ENCODE measurements at regions not wholly inside any gene's neighbourhood (a gene's known extent, or its start where the extent isn't known, plus 50 kb on each side); places are given as distances from the start of the nearest gene placed in this dataset.

GRCh38 chr9:72420783-72421182, 55.8 kb upstream of the ZFAND5 start:
- no peak for TF ChIP-seq ZNF558 (tag by site-specific recombination; IDR thresholded peaks at IDR 0.05)
- no peak for TF ChIP-seq RBAK (tag by site-specific recombination; IDR thresholded peaks at IDR 0.05)
- no peak for TF ChIP-seq BCL6B (tag by site-specific recombination; IDR thresholded peaks at IDR 0.05)
- no peak for TF ChIP-seq MZF1 (tag by site-specific recombination; IDR thresholded peaks at IDR 0.05; ENCODE audit: borderline replicate concordance)
- TF ChIP-seq ZNF302 (tag by site-specific recombination; IDR thresholded peaks at IDR 0.05; ENCODE audit: low read depth) = no peak
- TF ChIP-seq ZNF121 (tag by site-specific recombination; IDR thresholded peaks at IDR 0.05) = no peak
- no peak for TF ChIP-seq ZNF654 (tag by site-specific recombination; IDR thresholded peaks at IDR 0.05; ENCODE audit: low read depth)
- TF ChIP-seq KLF10 (tag by site-specific recombination; IDR thresholded peaks at IDR 0.05) = no peak
- no peak for TF ChIP-seq ZNF24 (tag by site-specific recombination; IDR thresholded peaks at IDR 0.05)
- TF ChIP-seq ZNF280C (tag by site-specific recombination; IDR thresholded peaks at IDR 0.05) = no peak
- TF ChIP-seq ZNF248 (tag by site-specific recombination; IDR thresholded peaks at IDR 0.05) = no peak
- TF ChIP-seq ZNF239 (tag by site-specific recombination; IDR thresholded peaks at IDR 0.05) = no peak
- TF ChIP-seq ZNF473 (tag by site-specific recombination; IDR thresholded peaks at IDR 0.05) = no peak
- CTCF ChIA-PET = interaction anchor here (1.1 kb wide), 1 partner anchor 54 kb away, joined by 4 read pairs; no protein-coding TSS in a partner anchor

GRCh38 chr9:72415948-72416347, 50.9 kb upstream of the ZFAND5 start:
- Histone ChIP-seq H3K4me3 (ENCODE audit: low read depth, low read length) (no peak overlapping the region), H3K36me3 (ENCODE audit: control insufficient read depth in 2 of 2, insufficient read depth in 1 of 2, low read length in 2 of 2) (no peaks in the 10 kb centered on the region), H3K27ac (ENCODE audit: extremely low read depth, low read depth, low read length) (no peak overlapping the region), H3K4me1 (ENCODE audit: control insufficient read depth, insufficient read depth, low read length) (no peaks in the 10 kb centered on the region), H3K9me3 (ENCODE audit: control insufficient read depth, insufficient read depth, low read depth, low read length) (no peaks in the 10 kb centered on the region)
- no peak for TF ChIP-seq KLF8 (tag by site-specific recombination; IDR thresholded peaks at IDR 0.05)
- no peak for TF ChIP-seq ZNF473 (tag by site-specific recombination; IDR thresholded peaks at IDR 0.05)
- TF ChIP-seq PRDM6 (tag by site-specific recombination; IDR thresholded peaks at IDR 0.05) = no peak
- no peak for TF ChIP-seq ZNF792 (tag by site-specific recombination; IDR thresholded peaks at IDR 0.05)
- no peak for TF ChIP-seq ZNF48 (tag by site-specific recombination; IDR thresholded peaks at IDR 0.05)
- no peak for TF ChIP-seq KLF9 (tag by site-specific recombination; IDR thresholded peaks at IDR 0.05; ENCODE audit: low read depth)
- no peak for TF ChIP-seq ZNF624 (tag by site-specific recombination; IDR thresholded peaks at IDR 0.05)
- TF ChIP-seq ZNF768 (tag by site-specific recombination; IDR thresholded peaks at IDR 0.05) = no peak
- no peak for TF ChIP-seq ZBTB11 (tag by site-specific recombination; conservative IDR thresholded peaks at IDR 0.05; ENCODE audit: low read depth)
- CTCF ChIA-PET = no interaction called here
- POLR2A ChIA-PET = no interaction called here

More at GRCh38 chr9:72420783-72421182, 55.8 kb upstream of the ZFAND5 start:
- no peak overlapping the region for H3K4me3 ChIP-seq (ENCODE audit: low read depth, low read length)
- POLR2A ChIA-PET = interaction anchor here (1.0 kb wide), 1 partner anchor 55 kb away, joined by 3 read pairs; no protein-coding TSS in a partner anchor
- no peak overlapping the region for H3K27ac ChIP-seq (ENCODE audit: extremely low read depth, low read depth, low read length)
- H3K36me3 ChIP-seq (ENCODE audit: control insufficient read depth in 2 of 2, insufficient read depth in 1 of 2, low read length in 2 of 2) = no peaks in the 10 kb centered on the region
- H3K4me1 ChIP-seq (ENCODE audit: control insufficient read depth, insufficient read depth, low read length) = no peaks in the 10 kb centered on the region
- H3K9me3 ChIP-seq (ENCODE audit: control insufficient read depth, insufficient read depth, low read depth, low read length) = no peaks in the 10 kb centered on the region
